ENCODE measurements at regions not wholly inside any gene's neighbourhood (a gene's known extent, or its start where the extent isn't known, plus 50 kb on each side); places are given as distances from the start of the nearest gene placed in this dataset.

DNA sequence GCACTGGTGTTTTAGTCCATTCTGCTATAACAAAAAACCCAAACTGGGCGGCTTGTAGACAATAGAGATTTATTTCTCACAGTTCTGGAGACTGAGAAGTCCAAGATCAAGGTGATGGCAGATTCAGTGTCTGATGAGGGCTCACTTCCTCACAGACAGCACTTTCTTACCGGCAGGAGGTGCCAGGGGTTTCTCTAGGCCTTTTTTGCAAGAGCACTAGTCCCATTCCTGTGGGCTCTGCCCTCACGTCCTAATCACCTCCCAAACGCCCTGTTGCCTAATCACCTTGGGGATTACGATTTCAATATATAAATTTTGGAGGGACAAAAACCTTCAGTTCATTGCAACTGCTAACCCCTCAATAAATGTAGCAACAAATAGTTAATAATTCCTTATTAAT is 140.0 kb upstream of the SGK1 start:
- Histone ChIP-seq H3K4me3 (replicated peaks; ENCODE audit: insufficient read depth, low read length) (no peak overlapping the region), H3K27me3 (ENCODE audit: insufficient read depth, poor library complexity, severe bottlenecking) (no peaks in the 10 kb centered on the region), H3K27ac (replicated peaks) (peak overlapping the region; percentile 79; the same call in 1 of the 2 replicates)
- TF ChIP-seq SPI1 (IDR thresholded peaks at IDR 0.05; ENCODE audit: borderline replicate concordance, low read depth) (peak; percentile 63; the same call in 1 of the 2 replicates), POLR2AphosphoS5 (IDR thresholded peaks at IDR 0.05; ENCODE audit: low read depth) (no peak)
- peak; percentile 18 to 42 for DNase-seq (ENCODE audit: low read depth in 1 of 2, low spot score in 1 of 2)

DNA sequence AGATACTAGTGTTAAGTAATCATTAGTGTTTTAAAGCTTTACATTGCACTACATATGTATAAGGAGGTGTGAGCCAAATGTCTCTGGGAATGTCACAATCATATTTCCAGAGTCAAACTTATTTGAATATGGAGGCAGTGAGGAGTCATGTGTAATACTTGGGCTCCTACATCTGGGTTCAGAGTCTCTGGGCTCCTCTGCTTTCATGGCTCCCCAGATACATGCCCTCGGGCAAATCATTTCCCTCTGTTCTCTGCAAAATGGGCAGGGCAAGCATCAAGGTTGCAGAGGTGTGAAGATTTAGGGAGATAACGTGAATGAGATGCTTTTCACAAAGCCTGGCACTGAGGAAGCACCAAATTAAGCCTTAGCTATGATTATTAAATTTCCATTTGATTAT is 138.3 kb upstream of the SGK1 start:
- DNase-seq (ENCODE audit: low read depth in 1 of 2, low spot score in 1 of 2) = no peak
- Histone ChIP-seq H3K4me3 (replicated peaks; ENCODE audit: insufficient read depth, low read length) (no peak overlapping the region), H3K27ac (replicated peaks) (no peak overlapping the region), H3K27me3 (ENCODE audit: insufficient read depth, poor library complexity, severe bottlenecking) (no peaks in the 10 kb centered on the region)
- no peak for TF ChIP-seq GABPA (IDR thresholded peaks at IDR 0.05; ENCODE audit: low read depth)
- no peak for TF ChIP-seq POLR2AphosphoS5 (IDR thresholded peaks at IDR 0.05; ENCODE audit: low read depth)
- TF ChIP-seq SPI1 (IDR thresholded peaks at IDR 0.05; ENCODE audit: borderline replicate concordance, low read depth) = no peak
- TF ChIP-seq, protein P1, sequence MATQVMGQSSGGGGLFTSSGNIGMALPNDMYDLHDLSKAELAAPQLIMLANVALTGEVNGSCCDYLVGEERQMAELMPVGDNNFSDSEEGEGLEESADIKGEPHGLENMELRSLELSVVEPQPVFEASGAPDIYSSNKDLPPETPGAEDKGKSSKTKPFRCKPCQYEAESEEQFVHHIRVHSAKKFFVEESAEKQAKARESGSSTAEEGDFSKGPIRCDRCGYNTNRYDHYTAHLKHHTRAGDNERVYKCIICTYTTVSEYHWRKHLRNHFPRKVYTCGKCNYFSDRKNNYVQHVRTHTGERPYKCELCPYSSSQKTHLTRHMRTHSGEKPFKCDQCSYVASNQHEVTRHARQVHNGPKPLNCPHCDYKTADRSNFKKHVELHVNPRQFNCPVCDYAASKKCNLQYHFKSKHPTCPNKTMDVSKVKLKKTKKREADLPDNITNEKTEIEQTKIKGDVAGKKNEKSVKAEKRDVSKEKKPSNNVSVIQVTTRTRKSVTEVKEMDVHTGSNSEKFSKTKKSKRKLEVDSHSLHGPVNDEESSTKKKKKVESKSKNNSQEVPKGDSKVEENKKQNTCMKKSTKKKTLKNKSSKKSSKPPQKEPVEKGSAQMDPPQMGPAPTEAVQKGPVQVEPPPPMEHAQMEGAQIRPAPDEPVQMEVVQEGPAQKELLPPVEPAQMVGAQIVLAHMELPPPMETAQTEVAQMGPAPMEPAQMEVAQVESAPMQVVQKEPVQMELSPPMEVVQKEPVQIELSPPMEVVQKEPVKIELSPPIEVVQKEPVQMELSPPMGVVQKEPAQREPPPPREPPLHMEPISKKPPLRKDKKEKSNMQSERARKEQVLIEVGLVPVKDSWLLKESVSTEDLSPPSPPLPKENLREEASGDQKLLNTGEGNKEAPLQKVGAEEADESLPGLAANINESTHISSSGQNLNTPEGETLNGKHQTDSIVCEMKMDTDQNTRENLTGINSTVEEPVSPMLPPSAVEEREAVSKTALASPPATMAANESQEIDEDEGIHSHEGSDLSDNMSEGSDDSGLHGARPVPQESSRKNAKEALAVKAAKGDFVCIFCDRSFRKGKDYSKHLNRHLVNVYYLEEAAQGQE (IDR thresholded peaks at IDR 0.05; ENCODE audit: insufficient replicate concordance, low read depth) = no peak
- TF ChIP-seq, protein P2, sequence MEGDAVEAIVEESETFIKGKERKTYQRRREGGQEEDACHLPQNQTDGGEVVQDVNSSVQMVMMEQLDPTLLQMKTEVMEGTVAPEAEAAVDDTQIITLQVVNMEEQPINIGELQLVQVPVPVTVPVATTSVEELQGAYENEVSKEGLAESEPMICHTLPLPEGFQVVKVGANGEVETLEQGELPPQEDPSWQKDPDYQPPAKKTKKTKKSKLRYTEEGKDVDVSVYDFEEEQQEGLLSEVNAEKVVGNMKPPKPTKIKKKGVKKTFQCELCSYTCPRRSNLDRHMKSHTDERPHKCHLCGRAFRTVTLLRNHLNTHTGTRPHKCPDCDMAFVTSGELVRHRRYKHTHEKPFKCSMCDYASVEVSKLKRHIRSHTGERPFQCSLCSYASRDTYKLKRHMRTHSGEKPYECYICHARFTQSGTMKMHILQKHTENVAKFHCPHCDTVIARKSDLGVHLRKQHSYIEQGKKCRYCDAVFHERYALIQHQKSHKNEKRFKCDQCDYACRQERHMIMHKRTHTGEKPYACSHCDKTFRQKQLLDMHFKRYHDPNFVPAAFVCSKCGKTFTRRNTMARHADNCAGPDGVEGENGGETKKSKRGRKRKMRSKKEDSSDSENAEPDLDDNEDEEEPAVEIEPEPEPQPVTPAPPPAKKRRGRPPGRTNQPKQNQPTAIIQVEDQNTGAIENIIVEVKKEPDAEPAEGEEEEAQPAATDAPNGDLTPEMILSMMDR (IDR thresholded peaks at IDR 0.05; ENCODE audit: insufficient read depth, low read length) = no peak

DNA sequence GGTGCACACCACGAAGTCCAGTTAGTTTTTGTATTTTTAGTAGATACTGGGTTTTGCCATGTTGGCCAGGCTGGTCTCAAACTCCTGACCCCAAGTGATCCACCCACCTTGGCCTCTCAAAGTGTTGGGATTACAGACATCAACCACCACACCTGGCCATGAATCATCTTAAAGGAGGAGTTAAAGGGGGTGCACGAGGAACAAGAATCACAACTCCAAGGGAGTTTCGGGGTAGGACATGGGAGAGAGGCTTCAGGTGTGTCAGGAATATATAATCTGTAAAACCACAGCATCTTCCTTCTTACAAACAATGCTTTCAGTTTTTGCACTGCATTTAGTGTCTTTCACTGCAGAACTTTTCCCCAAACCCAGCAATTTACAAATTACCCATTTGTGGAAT is 137.4 kb upstream of the SGK1 start:
- DNase-seq (ENCODE audit: low read depth in 1 of 2, low spot score in 1 of 2) = no peak
- Histone ChIP-seq H3K27ac (replicated peaks) (no peak overlapping the region), H3K4me3 (replicated peaks; ENCODE audit: insufficient read depth, low read length) (no peak overlapping the region), H3K27me3 (ENCODE audit: insufficient read depth, poor library complexity, severe bottlenecking) (no peaks in the 10 kb centered on the region)
- TF ChIP-seq, protein P2 (IDR thresholded peaks at IDR 0.05; ENCODE audit: insufficient read depth, low read length) = no peak
- TF ChIP-seq SPI1 (IDR thresholded peaks at IDR 0.05; ENCODE audit: borderline replicate concordance, low read depth) (no peak), GABPA (IDR thresholded peaks at IDR 0.05; ENCODE audit: low read depth) (no peak), POLR2AphosphoS5 (IDR thresholded peaks at IDR 0.05; ENCODE audit: low read depth) (no peak)
- TF ChIP-seq, protein P1 (IDR thresholded peaks at IDR 0.05; ENCODE audit: insufficient replicate concordance, low read depth) = no peak

DNA sequence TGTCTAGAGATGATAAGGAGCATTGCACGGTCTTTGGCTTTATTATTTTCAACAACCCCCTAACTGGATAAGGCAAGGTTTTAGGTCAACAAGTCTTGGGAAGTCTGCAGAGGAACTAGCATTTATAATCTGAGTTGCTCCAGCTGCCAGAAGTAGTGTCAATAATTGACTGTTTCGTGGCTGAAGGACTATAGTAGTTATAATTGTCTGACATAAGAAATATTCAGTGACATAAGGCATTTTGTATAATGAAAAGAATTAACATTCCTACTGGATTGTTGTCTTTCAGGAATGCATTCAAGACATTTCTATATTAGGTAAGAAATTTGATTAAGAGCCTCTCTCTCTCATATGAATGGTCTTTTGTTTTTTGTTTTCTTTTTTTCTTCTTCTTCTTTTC is 136.9 kb upstream of the SGK1 start:
- DNase-seq (ENCODE audit: low read depth in 1 of 2, low spot score in 1 of 2) = no peak
- no peak overlapping the region for H3K4me3 ChIP-seq (replicated peaks; ENCODE audit: insufficient read depth, low read length)
- H3K27me3 ChIP-seq (ENCODE audit: insufficient read depth, poor library complexity, severe bottlenecking) = no peaks in the 10 kb centered on the region
- H3K27ac ChIP-seq (replicated peaks) = no peak overlapping the region
- TF ChIP-seq, protein P1 (IDR thresholded peaks at IDR 0.05; ENCODE audit: insufficient replicate concordance, low read depth) = no peak
- no peak for TF ChIP-seq POLR2AphosphoS5 (IDR thresholded peaks at IDR 0.05; ENCODE audit: low read depth)

Measured in HL-60 (cell line).